Mesodermal cell (in vitro differentiated cells): ENCODE measurements at regions not wholly inside any gene's neighbourhood (a gene's known extent, or its start where the extent isn't known, plus 50 kb on each side); places are given as distances from the start of the nearest gene placed in this dataset.

Source experiments
- H3K27ac ChIP-seq: 2 replicates; pipeline ENCODE4 v1.7.0; 2013; ENCODE audit warnings: mild to moderate bottlenecking, low read depth, low read length, moderate library complexity; ENCODE audit not compliant: severe bottlenecking
- H3K36me3 ChIP-seq: 2 replicates; pipeline ENCODE4 v1.7.1; 2013; ENCODE audit warnings: mild to moderate bottlenecking, low read length, moderate library complexity; ENCODE audit not compliant: control insufficient read depth, insufficient read depth
- H3K4me1 ChIP-seq: one replicate; pipeline ENCODE4 v1.7.1; 2013; ENCODE audit warnings: mild to moderate bottlenecking, low read length; ENCODE audit not compliant: insufficient read depth, control insufficient read depth, poor library complexity, severe bottlenecking
- H3K4me3 ChIP-seq: 2 replicates; pipeline ENCODE4 v1.7.0; 2013; ENCODE audit warnings: low read length, control low read depth, mild to moderate bottlenecking; ENCODE audit not compliant: insufficient read depth, poor library complexity, severe bottlenecking; ENCODE audit errors: extremely low read depth
- H3K9me3 ChIP-seq: 2 replicates; pipeline ENCODE4 v1.7.1; 2013; ENCODE audit warnings: mild to moderate bottlenecking, low read length, moderate library complexity; ENCODE audit not compliant: control insufficient read depth
- WGBS, 2 experiments: methylation state at CpG; one replicate each; pipeline ENCODE4 v1.1.5; 2013; ENCODE audit warnings: missing lambda C conversion rate in 2 of 2; ENCODE audit not compliant: insufficient coverage in 2 of 2; 5-methylcytosine and 5-hydroxymethylcytosine counted together

DNA sequence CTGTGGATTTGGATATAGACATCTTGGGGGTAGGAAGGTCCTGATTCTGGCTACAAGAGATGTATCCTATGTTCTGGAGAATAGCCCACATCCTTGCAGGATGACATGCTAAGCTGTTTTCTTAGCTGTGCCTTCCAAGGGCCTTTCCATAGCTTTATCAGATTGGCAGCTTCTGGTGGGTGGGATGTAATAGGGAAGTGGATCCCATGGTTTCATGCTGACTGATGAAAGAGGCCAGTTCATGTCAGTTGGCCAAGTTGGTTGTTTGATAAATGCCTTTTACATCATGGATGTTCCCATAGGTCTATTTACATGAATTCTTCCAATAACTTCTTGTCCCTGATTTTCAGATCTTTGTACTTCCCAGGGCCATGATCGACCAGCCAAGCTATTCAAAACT is 169.1 kb upstream of the RMST start:
- Histone ChIP-seq H3K9me3 (peaks cover 9% of the 10 kb centered on the region), H3K36me3 (no peaks in the 10 kb centered on the region), H3K4me1 (no peaks in the 10 kb centered on the region), H3K27ac (no peak overlapping the region), H3K4me3 (no peak overlapping the region)
- WGBS, 2 experiments = 80 to 89% methylated on average over 1 of the region's 1 CpG

- 88 to 98% methylated on average over 4 to 5 of the region's 5 CpGs for WGBS, 2 experiments
- Histone ChIP-seq H3K4me3 (no peak overlapping the region), H3K9me3 (peaks cover 7% of the 10 kb centered on the region), H3K4me1 (peaks cover 5% of the 10 kb centered on the region), H3K27ac (no peak overlapping the region), H3K36me3 (no peaks in the 10 kb centered on the region)
Measured at GRCh38 chr12:97299847-97300246, 162.8 kb upstream of the RMST start.

- peaks cover 6% of the 10 kb centered on the region for H3K9me3 ChIP-seq
- peaks cover 5% of the 10 kb centered on the region for H3K4me1 ChIP-seq
- H3K36me3 ChIP-seq = no peaks in the 10 kb centered on the region
- H3K27ac ChIP-seq = no peak overlapping the region
- 89 to 94% methylated on average over 3 to 4 of the region's 5 CpGs for WGBS, 2 experiments
- H3K4me3 ChIP-seq = no peak overlapping the region
Measured at GRCh38 chr12:97300431-97300830, 162.2 kb upstream of the RMST start.

- 17% methylated on average over 1 of the region's 1 CpG; no CpG with 5 or more reads in 1 of the 2 experiments for WGBS, 2 experiments
- H3K4me3 ChIP-seq = no peak overlapping the region
- no peak overlapping the region for H3K27ac ChIP-seq
- H3K4me1 ChIP-seq = peaks cover 5% of the 10 kb centered on the region
- H3K36me3 ChIP-seq = no peaks in the 10 kb centered on the region
- H3K9me3 ChIP-seq = peaks cover 1% of the 10 kb centered on the region
Measured at GRCh38 chr12:97300891-97301290, 161.7 kb upstream of the RMST start.

DNA sequence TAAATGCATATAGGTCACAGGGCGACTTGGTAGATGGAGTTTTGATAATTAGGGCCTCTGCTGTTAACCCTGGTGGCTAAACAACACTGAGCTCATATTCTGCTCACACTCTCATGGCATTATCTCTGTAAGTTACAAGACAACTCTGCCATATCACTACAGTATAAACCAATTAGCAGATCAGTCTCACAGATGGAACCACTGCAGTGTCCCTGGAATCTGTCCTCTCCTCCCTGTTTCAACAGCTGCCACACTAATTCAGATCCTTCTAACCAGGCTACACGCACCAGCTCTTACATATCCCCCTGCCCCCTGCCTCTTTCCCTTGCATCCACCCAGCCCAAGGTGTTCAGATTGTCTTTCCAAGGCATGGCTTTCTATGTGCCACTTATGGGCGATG is 161.0 kb upstream of the RMST start:
- Histone ChIP-seq H3K27ac (no peak overlapping the region), H3K4me3 (no peak overlapping the region), H3K36me3 (no peaks in the 10 kb centered on the region), H3K9me3 (no peaks in the 10 kb centered on the region), H3K4me1 (peaks cover 5% of the 10 kb centered on the region)
- 76 to 80% methylated on average over 1 to 2 of the region's 3 CpGs for WGBS, 2 experiments

GRCh38 chr12:97305651-97306050 is 157.0 kb upstream of the RMST start:
- H3K36me3 ChIP-seq = no peaks in the 10 kb centered on the region
- peaks cover 5% of the 10 kb centered on the region for H3K4me1 ChIP-seq
- WGBS, 2 experiments = 84 to 88% methylated on average over 4 of the region's 4 CpGs
- H3K27ac ChIP-seq = no peak overlapping the region
- no peaks in the 10 kb centered on the region for H3K9me3 ChIP-seq
- H3K4me3 ChIP-seq = no peak overlapping the region

DNA sequence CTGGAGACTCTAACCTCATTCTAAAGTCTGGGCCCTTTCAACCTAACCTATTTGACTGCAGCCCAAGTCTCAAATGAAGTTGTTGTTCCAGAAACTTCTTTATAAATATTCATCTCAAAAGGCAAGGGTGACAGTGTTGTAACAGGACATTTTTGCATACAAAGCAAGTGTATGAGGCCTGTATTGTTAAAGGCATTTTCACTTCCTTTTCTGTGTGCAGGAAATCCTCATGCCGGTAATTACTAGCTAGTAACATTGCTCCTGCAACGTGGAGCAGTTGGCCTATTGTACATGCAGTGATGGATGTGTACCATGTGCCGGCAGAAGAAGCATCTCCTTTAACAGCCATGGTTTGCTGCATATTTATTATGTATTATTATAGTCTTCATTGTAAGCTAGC is 156.5 kb upstream of the RMST start:
- Histone ChIP-seq H3K36me3 (no peaks in the 10 kb centered on the region), H3K27ac (no peak overlapping the region), H3K9me3 (no peaks in the 10 kb centered on the region), H3K4me1 (peaks cover under 1% of the 10 kb centered on the region), H3K4me3 (no peak overlapping the region)
- WGBS, 2 experiments = 75 to 100% methylated on average over 1 to 2 of the region's 3 CpGs

DNA sequence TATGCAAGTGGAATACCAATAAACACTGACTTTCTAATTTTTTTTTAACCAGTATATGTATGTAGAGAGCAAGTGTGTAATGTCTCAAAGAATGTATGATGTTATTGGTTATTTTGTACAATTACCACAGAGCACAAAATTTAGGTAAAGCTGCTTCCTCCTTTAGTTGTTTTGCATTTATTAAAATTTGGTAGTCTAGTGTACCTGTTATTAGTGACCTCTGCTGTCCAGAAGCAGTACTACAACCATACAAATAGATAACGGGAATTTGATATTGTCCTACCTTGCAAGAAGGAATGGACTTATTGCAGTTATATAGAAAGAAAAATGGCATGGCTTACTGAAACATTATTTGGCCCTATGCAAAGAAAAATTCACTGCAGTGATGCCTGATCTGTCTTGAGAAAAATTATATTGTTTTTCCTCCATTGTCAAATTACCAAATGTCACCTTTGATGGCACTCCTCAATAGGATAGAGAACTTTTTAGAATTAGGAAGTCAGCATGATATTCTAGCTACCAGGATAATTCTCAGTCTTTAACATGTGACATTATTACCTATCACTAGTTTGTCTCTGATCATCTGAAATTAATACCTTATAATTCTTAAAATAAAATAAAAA is 153.9 kb upstream of the RMST start:
- Histone ChIP-seq H3K4me1 (no peaks in the 10 kb centered on the region), H3K9me3 (no peaks in the 10 kb centered on the region), H3K27ac (no peak overlapping the region), H3K4me3 (no peak overlapping the region), H3K36me3 (no peaks in the 10 kb centered on the region)
- no CpG with 5 or more reads among the region's 1 CpG for whole genome bisulfite sequencing, 2 experiments

GRCh38 chr12:97309921-97310320 is 152.7 kb upstream of the RMST start:
- Histone ChIP-seq H3K9me3 (no peaks in the 10 kb centered on the region), H3K27ac (no peak overlapping the region), H3K36me3 (no peaks in the 10 kb centered on the region), H3K4me1 (peaks cover 2% of the 10 kb centered on the region), H3K4me3 (no peak overlapping the region)
- WGBS, 2 experiments = no CpG with 5 or more reads among the region's 5 CpGs

DNA sequence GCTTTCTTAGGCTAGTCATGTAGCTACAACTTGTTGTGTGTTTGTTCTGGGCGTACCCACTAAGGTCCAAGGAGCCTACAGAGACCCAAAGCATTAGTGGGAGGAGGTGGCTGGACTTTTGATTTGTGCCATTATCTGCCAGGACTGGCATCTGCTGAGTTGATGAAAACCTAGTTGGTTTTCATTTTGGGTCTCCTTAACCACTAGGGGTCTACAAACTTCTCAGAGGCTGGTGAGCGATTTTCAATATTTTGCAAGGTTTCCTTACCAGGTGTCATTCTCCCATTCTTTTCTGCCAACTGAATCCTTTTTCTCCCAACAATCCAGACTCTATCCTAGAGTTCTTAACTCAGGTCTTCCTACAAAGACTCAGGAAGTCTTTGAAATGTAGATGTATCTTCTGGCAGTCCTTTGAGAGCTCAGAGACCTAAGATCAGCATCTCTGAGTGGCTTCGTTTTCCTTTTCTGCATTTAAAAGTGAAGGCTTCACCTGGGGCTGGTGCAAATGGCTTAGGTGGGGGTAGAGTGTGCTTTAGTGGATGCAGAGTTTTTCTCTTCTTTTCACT is 150.0 kb upstream of the RMST start:
- H3K27ac ChIP-seq = no peak overlapping the region
- H3K9me3 ChIP-seq = no peaks in the 10 kb centered on the region
- H3K4me3 ChIP-seq = no peak overlapping the region
- no peaks in the 10 kb centered on the region for H3K36me3 ChIP-seq
- peaks cover 2% of the 10 kb centered on the region for H3K4me1 ChIP-seq
- WGBS, 2 experiments = 46 to 100% methylated on average over 1 to 3 of the region's 3 CpGs

DNA sequence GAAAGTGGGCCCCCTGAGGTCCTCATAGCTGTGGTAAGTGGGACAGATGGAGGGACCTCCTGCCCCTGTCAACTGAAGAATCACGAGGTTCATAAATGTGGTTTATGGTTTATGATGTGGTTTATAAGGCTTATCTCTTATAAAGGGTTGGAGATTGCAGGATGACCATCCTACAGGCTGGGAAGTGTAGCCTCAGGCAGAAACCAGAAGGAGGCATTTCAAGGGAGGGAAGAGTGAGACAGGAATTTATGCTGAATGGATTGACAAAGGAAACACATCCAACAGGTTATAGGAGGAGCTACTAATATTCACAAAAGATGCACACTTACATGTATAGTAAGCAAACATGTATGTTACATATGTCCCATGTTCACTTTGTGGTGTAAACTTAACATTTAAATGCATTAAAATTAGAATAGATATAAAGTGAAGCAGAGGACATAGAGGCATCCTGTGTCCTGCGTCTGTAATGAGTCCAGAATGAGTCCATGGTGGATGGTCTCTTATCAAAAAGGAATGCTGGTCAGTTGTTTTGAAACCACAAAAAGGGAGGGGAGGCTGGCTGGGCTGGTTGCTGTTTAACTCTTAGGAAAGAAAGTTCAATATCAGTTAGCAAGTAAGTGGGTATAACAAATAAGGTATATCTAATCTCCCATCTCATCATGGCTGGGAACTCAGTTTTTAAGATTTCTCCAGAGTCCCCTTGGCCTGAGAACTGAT is 149.0 kb upstream of the RMST start:
- peaks cover 2% of the 10 kb centered on the region for H3K4me1 ChIP-seq
- H3K9me3 ChIP-seq = no peaks in the 10 kb centered on the region
- no peak overlapping the region for H3K4me3 ChIP-seq
- H3K27ac ChIP-seq = no peak overlapping the region
- no peaks in the 10 kb centered on the region for H3K36me3 ChIP-seq
- WGBS, 2 experiments = 67 to 78% methylated on average over 1 to 2 of the region's 2 CpGs
